ENCODE measurements at regions not wholly inside any gene's neighbourhood (a gene's known extent, or its start where the extent isn't known, plus 50 kb on each side); places are given as distances from the start of the nearest gene placed in this dataset.

- no peaks in the 10 kb centered on the region for H3K79me2 ChIP-seq (replicated peaks; ENCODE audit: insufficient read depth, low read length)
- no peak overlapping the region for H3K4me3 ChIP-seq (ENCODE audit: low read length)
- no peak overlapping the region for H3K27ac ChIP-seq (ENCODE audit: low read length)
- H3F3A ChIP-seq (ENCODE audit: insufficient read depth, low read length, poor library complexity, severe bottlenecking), result no peaks in the 10 kb centered on the region
- TF ChIP-seq POLR2AphosphoS5 (IDR thresholded peaks at IDR 0.05), result no peak
- TF ChIP-seq TAF1 (IDR thresholded peaks at IDR 0.05; ENCODE audit: low read depth), result no peak
- TF ChIP-seq MXI1 (conservative IDR thresholded peaks at IDR 0.05; ENCODE audit: poor library complexity, severe bottlenecking), result no peak
- no peak for TF ChIP-seq EP300 (conservative IDR thresholded peaks at IDR 0.05; ENCODE audit: poor library complexity, severe bottlenecking)
- no peaks in the 10 kb centered on the region for H3K27me3 ChIP-seq (ENCODE audit: insufficient read depth, low read depth, low read length)
- H4K20me1 ChIP-seq (ENCODE audit: insufficient read depth), result no peaks in the 10 kb centered on the region
- H3K36me3 ChIP-seq (ENCODE audit: insufficient read depth, low read length), result no peaks in the 10 kb centered on the region
- H2AFZ ChIP-seq (ENCODE audit: low read depth, low read length), result no peak overlapping the region
- no peak overlapping the region for H3K4me2 ChIP-seq (ENCODE audit: low read length)
- H3K9me3 ChIP-seq (ENCODE audit: low read length), result no peaks in the 10 kb centered on the region
- H3K9me2 ChIP-seq (ENCODE audit: insufficient read depth, low read length), result no peaks in the 10 kb centered on the region
- no peak overlapping the region for H3K9ac ChIP-seq (ENCODE audit: low read length)
Observed at GRCh38 chr2:215782965-215783364, 230.4 kb downstream of the MREG start.

- Histone ChIP-seq H3K9me3 (ENCODE audit: low read length) (no peaks in the 10 kb centered on the region), H4K20me1 (ENCODE audit: insufficient read depth) (no peaks in the 10 kb centered on the region), H3K79me2 (replicated peaks; ENCODE audit: insufficient read depth, low read length) (no peaks in the 10 kb centered on the region), H3K27ac (ENCODE audit: low read length) (no peak overlapping the region), H3K27me3 (ENCODE audit: insufficient read depth, low read depth, low read length) (no peaks in the 10 kb centered on the region), H3K9me2 (ENCODE audit: insufficient read depth, low read length) (no peaks in the 10 kb centered on the region), H2AFZ (ENCODE audit: low read depth, low read length) (no peak overlapping the region), H3K9ac (ENCODE audit: low read length) (no peak overlapping the region), H3K36me3 (ENCODE audit: insufficient read depth, low read length) (no peaks in the 10 kb centered on the region), H3K4me3 (ENCODE audit: low read length) (no peak overlapping the region), H3K4me2 (ENCODE audit: low read length) (no peak overlapping the region), H3F3A (ENCODE audit: insufficient read depth, low read length, poor library complexity, severe bottlenecking) (no peaks in the 10 kb centered on the region)
- TF ChIP-seq EZH2 (IDR thresholded peaks at IDR 0.05; ENCODE audit: borderline replicate concordance, insufficient read depth, low read length, poor library complexity, severe bottlenecking), result no peak
- TF ChIP-seq TAF1 (IDR thresholded peaks at IDR 0.05; ENCODE audit: low read depth), result no peak
- no peak for TF ChIP-seq SMC3 (conservative IDR thresholded peaks at IDR 0.05; ENCODE audit: poor library complexity)
Observed at GRCh38 chr2:215782295-215782694, 231.1 kb downstream of the MREG start.

- no peaks in the 10 kb centered on the region for H3F3A ChIP-seq (ENCODE audit: insufficient read depth, low read length, poor library complexity, severe bottlenecking)
- TF ChIP-seq TAF1 (IDR thresholded peaks at IDR 0.05; ENCODE audit: low read depth), result no peak
- no peaks in the 10 kb centered on the region for H3K9me2 ChIP-seq (ENCODE audit: insufficient read depth, low read length)
- H3K27ac ChIP-seq (ENCODE audit: low read length), result no peak overlapping the region
- no peak overlapping the region for H3K9ac ChIP-seq (ENCODE audit: low read length)
- H3K9me3 ChIP-seq (ENCODE audit: low read length), result no peaks in the 10 kb centered on the region
- no peaks in the 10 kb centered on the region for H4K20me1 ChIP-seq (ENCODE audit: insufficient read depth)
- no peak overlapping the region for H2AFZ ChIP-seq (ENCODE audit: low read depth, low read length)
- no peak overlapping the region for H3K4me3 ChIP-seq (ENCODE audit: low read length)
- H3K4me2 ChIP-seq (ENCODE audit: low read length), result no peak overlapping the region
- no peaks in the 10 kb centered on the region for H3K79me2 ChIP-seq (replicated peaks; ENCODE audit: insufficient read depth, low read length)
- no peaks in the 10 kb centered on the region for H3K36me3 ChIP-seq (ENCODE audit: insufficient read depth, low read length)
- H3K27me3 ChIP-seq (ENCODE audit: insufficient read depth, low read depth, low read length), result no peaks in the 10 kb centered on the region
Observed at GRCh38 chr2:215780907-215781685, 232.3 kb downstream of the MREG start.

GRCh38 chr2:215780313-215780712, 233.0 kb downstream of the MREG start:
- TF ChIP-seq EP300 (conservative IDR thresholded peaks at IDR 0.05; ENCODE audit: poor library complexity, severe bottlenecking) (no peak), SMC3 (conservative IDR thresholded peaks at IDR 0.05; ENCODE audit: poor library complexity) (no peak), CTCF (IDR thresholded peaks at IDR 0.05; ENCODE audit: poor library complexity, severe bottlenecking) (no peak), REST (IDR thresholded peaks at IDR 0.05; ENCODE audit: borderline replicate concordance) (no peak), POLR2AphosphoS5 (IDR thresholded peaks at IDR 0.05) (no peak), RAD21 (conservative IDR thresholded peaks at IDR 0.05) (no peak), EZH2 (IDR thresholded peaks at IDR 0.05; ENCODE audit: borderline replicate concordance, insufficient read depth, low read length, poor library complexity, severe bottlenecking) (no peak), MXI1 (conservative IDR thresholded peaks at IDR 0.05; ENCODE audit: poor library complexity, severe bottlenecking) (no peak), TAF1 (IDR thresholded peaks at IDR 0.05; ENCODE audit: low read depth) (no peak)
- Histone ChIP-seq H2AFZ (ENCODE audit: low read depth, low read length) (no peak overlapping the region), H3K4me3 (ENCODE audit: low read length) (no peak overlapping the region), H3K27me3 (ENCODE audit: insufficient read depth, low read depth, low read length) (no peaks in the 10 kb centered on the region), H3K9me2 (ENCODE audit: insufficient read depth, low read length) (no peaks in the 10 kb centered on the region), H3K4me2 (ENCODE audit: low read length) (no peak overlapping the region), H3K79me2 (replicated peaks; ENCODE audit: insufficient read depth, low read length) (no peaks in the 10 kb centered on the region), H3K9ac (ENCODE audit: low read length) (no peak overlapping the region), H3K9me3 (ENCODE audit: low read length) (no peaks in the 10 kb centered on the region), H3K27ac (ENCODE audit: low read length) (no peak overlapping the region), H3K36me3 (ENCODE audit: insufficient read depth, low read length) (no peaks in the 10 kb centered on the region), H3F3A (ENCODE audit: insufficient read depth, low read length, poor library complexity, severe bottlenecking) (no peaks in the 10 kb centered on the region), H4K20me1 (ENCODE audit: insufficient read depth) (no peaks in the 10 kb centered on the region)

Data from neural cell (in vitro differentiated cells).